GM06990 (cell line): ENCODE measurements at regions not wholly inside any gene's neighbourhood (a gene's known extent, or its start where the extent isn't known, plus 50 kb on each side); places are given as distances from the start of the nearest gene placed in this dataset.

Experiments
- DNase-seq: peaks from one replicate; pipeline ENCODE4 v3.0.0-alpha.2; 2011; ENCODE audit not compliant: insufficient read length; ENCODE audit errors: extremely low read depth
- H3K27me3 ChIP-seq: replicated peaks from 2 replicates; pipeline ENCODE4 v1.6.0; 2011; ENCODE audit warnings: low read length; ENCODE audit not compliant: control insufficient read depth, insufficient read depth
- H3K36me3 ChIP-seq: 2 replicates; pipeline ENCODE4 v1.5.1; 2011; ENCODE audit warnings: low read length; ENCODE audit not compliant: control insufficient read depth, insufficient read depth
- H3K4me3 ChIP-seq: replicated peaks from 2 replicates; pipeline ENCODE4 v1.5.1; 2011; ENCODE audit warnings: low read depth, mild to moderate bottlenecking, control low read depth, low read length
- TF ChIP-seq, protein P1 (sequence below): IDR thresholded peaks from 2 replicates; pipeline ENCODE4 v1.5.1; 2011; ENCODE audit warnings: low read length, control low read depth, mild to moderate bottlenecking, inconsistent platforms; ENCODE audit not compliant: insufficient read depth, poor library complexity, severe bottlenecking

DNA sequence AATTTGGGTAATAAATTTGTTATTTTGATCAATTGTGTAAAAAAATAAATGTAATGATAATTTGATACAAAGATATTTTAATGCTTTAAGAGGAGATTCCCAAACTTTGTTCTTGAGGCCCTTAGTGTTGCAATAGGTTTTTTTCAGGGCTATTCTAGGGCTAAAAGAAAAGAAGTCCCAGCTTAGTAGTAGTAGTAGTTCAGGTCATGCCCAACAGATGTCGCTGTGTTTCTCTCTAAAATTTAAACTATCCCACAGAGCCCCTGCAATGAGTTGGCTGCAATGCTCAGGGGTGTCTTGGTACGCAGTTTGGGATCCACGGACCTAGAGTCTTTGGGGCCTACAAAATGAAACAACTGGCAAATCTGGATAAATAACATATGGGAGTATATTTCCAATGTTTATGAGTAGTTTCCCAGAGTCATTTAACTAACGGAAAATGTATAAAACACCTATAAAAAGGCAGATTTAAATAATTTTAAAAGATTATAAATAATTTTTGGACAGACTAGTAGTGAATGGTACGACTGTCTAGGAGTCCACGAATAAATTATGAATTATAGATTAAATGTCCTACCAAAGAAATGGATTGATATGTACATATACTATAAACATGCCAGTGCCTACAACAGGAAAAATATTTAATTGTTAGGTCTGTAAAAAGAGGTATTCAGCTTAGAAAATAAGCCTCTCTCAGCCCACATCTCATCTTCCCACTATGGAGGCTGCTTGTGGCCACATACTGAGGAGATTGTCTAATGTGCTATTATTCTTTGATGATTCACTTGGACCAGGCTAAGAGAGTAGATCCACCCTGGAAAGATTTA is 228.5 kb upstream of the PMFBP1 start:
- Histone ChIP-seq H3K27me3 (no peaks in the 10 kb centered on the region), H3K36me3 (no peaks in the 10 kb centered on the region), H3K4me3 (no peak overlapping the region)
- TF ChIP-seq, protein P1, sequence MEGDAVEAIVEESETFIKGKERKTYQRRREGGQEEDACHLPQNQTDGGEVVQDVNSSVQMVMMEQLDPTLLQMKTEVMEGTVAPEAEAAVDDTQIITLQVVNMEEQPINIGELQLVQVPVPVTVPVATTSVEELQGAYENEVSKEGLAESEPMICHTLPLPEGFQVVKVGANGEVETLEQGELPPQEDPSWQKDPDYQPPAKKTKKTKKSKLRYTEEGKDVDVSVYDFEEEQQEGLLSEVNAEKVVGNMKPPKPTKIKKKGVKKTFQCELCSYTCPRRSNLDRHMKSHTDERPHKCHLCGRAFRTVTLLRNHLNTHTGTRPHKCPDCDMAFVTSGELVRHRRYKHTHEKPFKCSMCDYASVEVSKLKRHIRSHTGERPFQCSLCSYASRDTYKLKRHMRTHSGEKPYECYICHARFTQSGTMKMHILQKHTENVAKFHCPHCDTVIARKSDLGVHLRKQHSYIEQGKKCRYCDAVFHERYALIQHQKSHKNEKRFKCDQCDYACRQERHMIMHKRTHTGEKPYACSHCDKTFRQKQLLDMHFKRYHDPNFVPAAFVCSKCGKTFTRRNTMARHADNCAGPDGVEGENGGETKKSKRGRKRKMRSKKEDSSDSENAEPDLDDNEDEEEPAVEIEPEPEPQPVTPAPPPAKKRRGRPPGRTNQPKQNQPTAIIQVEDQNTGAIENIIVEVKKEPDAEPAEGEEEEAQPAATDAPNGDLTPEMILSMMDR: peak; percentile 76
- DNase-seq: peak; percentile 15

DNA sequence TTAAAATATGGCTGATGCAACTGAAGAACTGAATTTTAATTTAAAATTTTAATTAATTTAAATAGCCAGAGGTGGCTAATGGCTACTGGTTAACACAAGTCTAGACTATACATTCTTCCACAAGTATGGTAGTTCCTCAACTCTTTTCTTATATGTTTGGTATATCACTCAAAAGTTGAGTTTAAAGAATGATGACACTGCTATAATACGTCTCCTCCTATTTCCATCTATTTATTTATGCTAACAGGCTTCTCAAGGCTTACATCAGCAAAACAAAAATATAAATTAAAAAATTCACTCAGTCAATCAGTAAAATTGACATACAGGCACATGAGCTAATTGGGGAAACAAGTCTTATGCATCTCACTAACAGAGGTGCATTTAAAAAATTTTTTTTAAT is 227.9 kb upstream of the PMFBP1 start:
- Histone ChIP-seq H3K27me3 (no peaks in the 10 kb centered on the region), H3K4me3 (no peak overlapping the region), H3K36me3 (no peaks in the 10 kb centered on the region)
- DNase-seq: no peak
- TF ChIP-seq, protein P1: no peak

GRCh38 chr16:72397876-72398275 is 225.9 kb upstream of the PMFBP1 start:
- Histone ChIP-seq H3K36me3 (no peaks in the 10 kb centered on the region), H3K27me3 (no peaks in the 10 kb centered on the region), H3K4me3 (no peak overlapping the region)
- TF ChIP-seq, protein P1: no peak
- DNase-seq: no peak

DNA sequence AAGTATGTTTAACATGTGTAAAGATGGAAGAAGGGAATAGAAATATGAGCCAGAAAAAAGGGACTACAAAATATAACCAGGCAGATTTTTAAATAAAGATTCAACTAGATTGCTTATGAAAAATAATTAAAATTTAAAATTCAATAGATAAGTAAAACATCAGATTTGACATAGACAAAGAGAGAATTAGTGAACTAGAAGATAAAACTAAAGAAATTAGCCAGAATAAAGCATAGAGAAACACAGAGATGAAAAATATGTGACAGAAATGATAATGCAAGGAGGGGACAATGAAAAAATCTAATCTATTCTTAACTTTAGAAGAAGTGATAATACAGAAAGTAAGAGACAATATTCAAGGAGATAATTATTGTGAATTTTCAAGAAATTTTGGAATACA is 222.6 kb upstream of the PMFBP1 start:
- Histone ChIP-seq H3K27me3 (no peaks in the 10 kb centered on the region), H3K4me3 (no peak overlapping the region), H3K36me3 (no peaks in the 10 kb centered on the region)
- DNase-seq: no peak
- TF ChIP-seq, protein P1: no peak

- no peaks in the 10 kb centered on the region for H3K27me3 ChIP-seq
- H3K36me3 ChIP-seq: no peaks in the 10 kb centered on the region
- TF ChIP-seq, protein P1: no peak
- H3K4me3 ChIP-seq: no peak overlapping the region
- no peak for DNase-seq
Measured at GRCh38 chr16:72389791-72390190, 217.8 kb upstream of the PMFBP1 start.
